ENCODE measurements at regions not wholly inside any gene's neighbourhood (a gene's known extent, or its start where the extent isn't known, plus 50 kb on each side); places are given as distances from the start of the nearest gene placed in this dataset.

- H3K27me3 ChIP-seq (replicated peaks; ENCODE audit: insufficient read depth, low read length) = no peaks in the 10 kb centered on the region
- DNase-seq = no peak
- H3F3A ChIP-seq (ENCODE audit: insufficient read depth, low read length) = no peaks in the 10 kb centered on the region
Measured at GRCh38 chr9:13923381-13923780, 390.6 kb downstream of the NFIB start.

DNA sequence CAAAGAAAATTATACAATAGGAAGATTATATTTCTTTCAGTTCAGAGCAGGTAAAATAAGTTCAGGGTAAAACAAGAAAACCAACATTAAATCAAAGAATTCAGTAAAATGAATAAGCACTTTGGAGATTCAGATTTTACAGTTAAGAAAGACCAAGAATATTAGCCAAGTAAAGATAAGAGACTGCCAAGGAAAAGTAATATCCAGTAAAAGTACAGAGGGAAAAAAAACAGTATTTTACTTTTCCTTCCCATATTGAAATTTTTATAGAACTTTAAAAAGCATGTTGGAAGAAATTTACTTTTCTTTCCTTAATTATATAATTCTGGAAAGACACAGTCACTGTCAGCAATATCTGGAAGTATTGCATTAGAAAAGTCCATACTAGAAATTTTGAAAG lies 393.4 kb downstream of the NFIB start:
- Histone ChIP-seq H3F3A (ENCODE audit: insufficient read depth, low read length) (no peaks in the 10 kb centered on the region), H3K9me2 (replicated peaks; ENCODE audit: insufficient read depth, low read length) (no peaks in the 10 kb centered on the region)
- TF ChIP-seq, protein P1, sequence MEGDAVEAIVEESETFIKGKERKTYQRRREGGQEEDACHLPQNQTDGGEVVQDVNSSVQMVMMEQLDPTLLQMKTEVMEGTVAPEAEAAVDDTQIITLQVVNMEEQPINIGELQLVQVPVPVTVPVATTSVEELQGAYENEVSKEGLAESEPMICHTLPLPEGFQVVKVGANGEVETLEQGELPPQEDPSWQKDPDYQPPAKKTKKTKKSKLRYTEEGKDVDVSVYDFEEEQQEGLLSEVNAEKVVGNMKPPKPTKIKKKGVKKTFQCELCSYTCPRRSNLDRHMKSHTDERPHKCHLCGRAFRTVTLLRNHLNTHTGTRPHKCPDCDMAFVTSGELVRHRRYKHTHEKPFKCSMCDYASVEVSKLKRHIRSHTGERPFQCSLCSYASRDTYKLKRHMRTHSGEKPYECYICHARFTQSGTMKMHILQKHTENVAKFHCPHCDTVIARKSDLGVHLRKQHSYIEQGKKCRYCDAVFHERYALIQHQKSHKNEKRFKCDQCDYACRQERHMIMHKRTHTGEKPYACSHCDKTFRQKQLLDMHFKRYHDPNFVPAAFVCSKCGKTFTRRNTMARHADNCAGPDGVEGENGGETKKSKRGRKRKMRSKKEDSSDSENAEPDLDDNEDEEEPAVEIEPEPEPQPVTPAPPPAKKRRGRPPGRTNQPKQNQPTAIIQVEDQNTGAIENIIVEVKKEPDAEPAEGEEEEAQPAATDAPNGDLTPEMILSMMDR (IDR thresholded peaks at IDR 0.05; ENCODE audit: low read length) = no peak
- TF ChIP-seq EZH2 (optimal IDR thresholded peaks at IDR 0.05; ENCODE audit: low read depth, low read length) = no peak

More at GRCh38 chr9:13923381-13923780, 390.6 kb downstream of the NFIB start:
- Histone ChIP-seq H4K20me1 (ENCODE audit: insufficient read depth, low read length) (no peaks in the 10 kb centered on the region), H3K9me2 (replicated peaks; ENCODE audit: insufficient read depth, low read length) (no peaks in the 10 kb centered on the region), H3K27ac (ENCODE audit: low read length) (no peak overlapping the region), H3K9ac (ENCODE audit: low read length) (no peak overlapping the region), H3K79me2 (ENCODE audit: low read length) (no peaks in the 10 kb centered on the region), H2AFZ (ENCODE audit: low read length) (no peak overlapping the region), H3K4me1 (ENCODE audit: low read length) (no peaks in the 10 kb centered on the region), H3K36me3 (replicated peaks; ENCODE audit: insufficient read depth, low read length) (no peaks in the 10 kb centered on the region), H3K4me2 (ENCODE audit: low read depth, low read length) (no peak overlapping the region), H3K4me3 (ENCODE audit: low read length) (no peak overlapping the region), H3K9me3 (replicated peaks; ENCODE audit: insufficient read depth, low read length) (no peaks in the 10 kb centered on the region)
- no peak for TF ChIP-seq EZH2phosphoT487 (IDR thresholded peaks at IDR 0.05; ENCODE audit: low read length)
- TF ChIP-seq EZH2 (optimal IDR thresholded peaks at IDR 0.05; ENCODE audit: low read depth, low read length) = no peak

GRCh38 chr9:13919401-13919800 lies 394.5 kb downstream of the NFIB start:
- Histone ChIP-seq H3K27ac (ENCODE audit: low read length) (no peak overlapping the region), H3K4me1 (ENCODE audit: low read length) (no peaks in the 10 kb centered on the region), H3K4me3 (ENCODE audit: low read length) (no peak overlapping the region), H4K20me1 (ENCODE audit: insufficient read depth, low read length) (no peaks in the 10 kb centered on the region), H2AFZ (ENCODE audit: low read length) (no peak overlapping the region), H3K79me2 (ENCODE audit: low read length) (no peaks in the 10 kb centered on the region), H3K36me3 (replicated peaks; ENCODE audit: insufficient read depth, low read length) (no peaks in the 10 kb centered on the region), H3K9ac (ENCODE audit: low read length) (no peak overlapping the region), H3K4me2 (ENCODE audit: low read depth, low read length) (no peak overlapping the region), H3K9me3 (replicated peaks; ENCODE audit: insufficient read depth, low read length) (no peaks in the 10 kb centered on the region), H3K27me3 (replicated peaks; ENCODE audit: insufficient read depth, low read length) (no peaks in the 10 kb centered on the region), H3K9me2 (replicated peaks; ENCODE audit: insufficient read depth, low read length) (no peaks in the 10 kb centered on the region), H3F3A (ENCODE audit: insufficient read depth, low read length) (no peaks in the 10 kb centered on the region)
- no peak for DNase-seq
- TF ChIP-seq, protein P1 (IDR thresholded peaks at IDR 0.05; ENCODE audit: low read length) = no peak
- TF ChIP-seq EZH2phosphoT487 (IDR thresholded peaks at IDR 0.05; ENCODE audit: low read length) (no peak), EZH2 (optimal IDR thresholded peaks at IDR 0.05; ENCODE audit: low read depth, low read length) (no peak)

More for the DNA sequence above, 393.4 kb downstream of the NFIB start:
- Histone ChIP-seq H3K9me3 (replicated peaks; ENCODE audit: insufficient read depth, low read length) (no peaks in the 10 kb centered on the region), H3K27me3 (replicated peaks; ENCODE audit: insufficient read depth, low read length) (no peaks in the 10 kb centered on the region), H3K4me3 (ENCODE audit: low read length) (no peak overlapping the region), H4K20me1 (ENCODE audit: insufficient read depth, low read length) (no peaks in the 10 kb centered on the region), H3K79me2 (ENCODE audit: low read length) (no peaks in the 10 kb centered on the region), H3K36me3 (replicated peaks; ENCODE audit: insufficient read depth, low read length) (no peaks in the 10 kb centered on the region), H2AFZ (ENCODE audit: low read length) (no peak overlapping the region), H3K4me1 (ENCODE audit: low read length) (no peaks in the 10 kb centered on the region), H3K9ac (ENCODE audit: low read length) (no peak overlapping the region), H3K27ac (ENCODE audit: low read length) (no peak overlapping the region), H3K4me2 (ENCODE audit: low read depth, low read length) (no peak overlapping the region)
- no peak for DNase-seq

DNA sequence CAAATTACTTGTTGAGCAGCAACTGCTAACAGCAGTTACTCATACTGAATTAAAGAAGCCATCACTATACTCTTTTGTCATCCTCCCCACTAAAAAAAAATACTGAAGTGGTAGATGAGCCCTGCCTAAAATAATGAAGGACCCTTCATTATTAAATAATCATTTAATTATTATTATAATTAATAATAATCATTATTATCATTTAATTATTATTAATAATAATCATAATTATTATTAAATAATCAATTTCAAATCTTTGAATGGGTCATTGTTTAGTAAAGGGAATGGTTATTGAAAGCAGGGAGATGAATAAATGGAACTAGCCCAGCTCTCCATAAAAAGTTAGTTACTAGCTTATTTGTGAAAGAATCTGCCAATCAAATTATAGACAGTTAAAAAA lies 396.4 kb downstream of the NFIB start:
- no peak overlapping the region for H3K9ac ChIP-seq (ENCODE audit: low read length)
- no peak overlapping the region for H3K27ac ChIP-seq (ENCODE audit: low read length)
- no peak overlapping the region for H3K4me2 ChIP-seq (ENCODE audit: low read depth, low read length)
- H3K36me3 ChIP-seq (replicated peaks; ENCODE audit: insufficient read depth, low read length) = no peaks in the 10 kb centered on the region
- H3K4me3 ChIP-seq (ENCODE audit: low read length) = no peak overlapping the region
- H3K4me1 ChIP-seq (ENCODE audit: low read length) = no peaks in the 10 kb centered on the region
- no peaks in the 10 kb centered on the region for H3F3A ChIP-seq (ENCODE audit: insufficient read depth, low read length)
- H2AFZ ChIP-seq (ENCODE audit: low read length) = no peak overlapping the region
- no peak for DNase-seq
- TF ChIP-seq EZH2phosphoT487 (IDR thresholded peaks at IDR 0.05; ENCODE audit: low read length) = no peak
- TF ChIP-seq EZH2 (optimal IDR thresholded peaks at IDR 0.05; ENCODE audit: low read depth, low read length) = no peak
- TF ChIP-seq, protein P1 (IDR thresholded peaks at IDR 0.05; ENCODE audit: low read length) = no peak
- H3K9me3 ChIP-seq (replicated peaks; ENCODE audit: insufficient read depth, low read length) = no peaks in the 10 kb centered on the region
- no peaks in the 10 kb centered on the region for H3K27me3 ChIP-seq (replicated peaks; ENCODE audit: insufficient read depth, low read length)
- H3K9me2 ChIP-seq (replicated peaks; ENCODE audit: insufficient read depth, low read length) = no peaks in the 10 kb centered on the region
- no peaks in the 10 kb centered on the region for H3K79me2 ChIP-seq (ENCODE audit: low read length)
- H4K20me1 ChIP-seq (ENCODE audit: insufficient read depth, low read length) = no peaks in the 10 kb centered on the region
